ENCODE measurements at regions not wholly inside any gene's neighbourhood (a gene's known extent, or its start where the extent isn't known, plus 50 kb on each side); places are given as distances from the start of the nearest gene placed in this dataset.

DNA sequence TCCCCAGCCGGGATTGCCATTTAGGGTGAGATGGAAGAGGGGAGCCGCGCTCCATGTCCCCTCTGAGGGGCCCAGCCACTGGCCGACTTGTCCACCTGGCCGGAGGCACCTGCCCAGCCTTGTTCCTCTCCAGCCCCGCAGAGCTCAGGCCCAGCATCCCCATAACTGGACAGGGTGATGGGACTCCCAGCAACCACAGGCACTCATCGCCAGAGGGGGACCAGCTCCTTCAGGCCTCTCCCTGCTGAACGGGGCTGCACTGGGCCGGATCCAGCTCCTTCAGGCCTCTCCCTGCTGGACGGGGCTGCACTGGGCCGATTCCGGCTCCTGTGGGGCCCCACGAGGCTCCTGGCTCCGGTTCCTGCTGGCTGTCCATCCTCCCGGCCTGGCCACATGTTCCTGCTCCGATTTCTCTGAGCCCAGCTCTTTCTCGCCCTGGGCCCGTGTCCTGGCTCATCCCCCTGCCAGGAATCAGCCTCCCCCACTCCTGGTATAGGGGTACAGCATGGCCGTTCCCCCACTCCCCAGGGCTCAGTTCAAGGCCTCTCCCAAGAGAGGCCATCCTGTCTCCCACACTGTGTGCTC lies 56.1 kb upstream of the ADGRA1 start:
- no peak for DNase-seq (ENCODE audit: low spot score)
- TF ChIP-seq, protein P1, sequence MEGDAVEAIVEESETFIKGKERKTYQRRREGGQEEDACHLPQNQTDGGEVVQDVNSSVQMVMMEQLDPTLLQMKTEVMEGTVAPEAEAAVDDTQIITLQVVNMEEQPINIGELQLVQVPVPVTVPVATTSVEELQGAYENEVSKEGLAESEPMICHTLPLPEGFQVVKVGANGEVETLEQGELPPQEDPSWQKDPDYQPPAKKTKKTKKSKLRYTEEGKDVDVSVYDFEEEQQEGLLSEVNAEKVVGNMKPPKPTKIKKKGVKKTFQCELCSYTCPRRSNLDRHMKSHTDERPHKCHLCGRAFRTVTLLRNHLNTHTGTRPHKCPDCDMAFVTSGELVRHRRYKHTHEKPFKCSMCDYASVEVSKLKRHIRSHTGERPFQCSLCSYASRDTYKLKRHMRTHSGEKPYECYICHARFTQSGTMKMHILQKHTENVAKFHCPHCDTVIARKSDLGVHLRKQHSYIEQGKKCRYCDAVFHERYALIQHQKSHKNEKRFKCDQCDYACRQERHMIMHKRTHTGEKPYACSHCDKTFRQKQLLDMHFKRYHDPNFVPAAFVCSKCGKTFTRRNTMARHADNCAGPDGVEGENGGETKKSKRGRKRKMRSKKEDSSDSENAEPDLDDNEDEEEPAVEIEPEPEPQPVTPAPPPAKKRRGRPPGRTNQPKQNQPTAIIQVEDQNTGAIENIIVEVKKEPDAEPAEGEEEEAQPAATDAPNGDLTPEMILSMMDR (conservative IDR thresholded peaks at IDR 0.05; ENCODE audit: low read depth, low read length): no peak
- TF ChIP-seq EZH2 (IDR thresholded peaks at IDR 0.05; ENCODE audit: borderline replicate concordance, low read depth, low read length, poor library complexity, severe bottlenecking): no peak
- Histone ChIP-seq H3K9me3 (ENCODE audit: low read depth, low read length, poor library complexity, severe bottlenecking) (no peaks in the 10 kb centered on the region), H3K36me3 (ENCODE audit: insufficient read depth, low read length, poor library complexity, severe bottlenecking) (no peaks in the 10 kb centered on the region), H3K4me3 (ENCODE audit: low read depth, low read length, poor library complexity, severe bottlenecking) (no peak overlapping the region), H3K27ac (ENCODE audit: low read depth, low read length, poor library complexity, severe bottlenecking) (no peak overlapping the region), H3K27me3 (replicated peaks; ENCODE audit: insufficient read depth, low read depth, low read length, poor library complexity) (peaks cover 75% of the 10 kb centered on the region), H3K4me1 (ENCODE audit: insufficient read depth, low read length, poor library complexity, severe bottlenecking) (no peaks in the 10 kb centered on the region)
- POLR2A ChIA-PET (ENCODE audit: low non-redundant PET): no interaction called here
- no TSS peak for BruUV-seq (replicated peaks)
- CTCF ChIA-PET: no interaction called here
- intact Hi-C loops (cut with micrococcal nuclease; ENCODE audit: unreplicated experiment): no loop called here

DNA sequence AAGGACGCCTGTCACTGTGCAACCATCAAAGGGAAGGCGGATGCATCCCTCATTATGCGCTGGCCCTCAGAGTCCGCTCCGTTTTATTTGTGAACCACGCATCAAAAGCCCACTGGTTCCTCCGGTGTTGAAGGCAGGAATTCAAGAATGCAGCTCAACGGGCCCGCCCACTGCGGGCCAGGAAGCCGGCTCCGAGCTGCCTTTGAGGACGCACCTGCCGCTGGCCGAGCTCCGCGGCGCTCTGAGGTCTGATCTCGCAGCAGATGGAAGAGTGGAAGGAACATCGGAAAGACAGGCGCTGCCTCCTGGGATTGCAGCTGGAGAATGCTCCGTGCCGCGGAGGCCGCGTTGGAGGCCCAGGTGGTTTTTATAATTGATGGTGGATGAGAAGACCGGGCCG lies 56.9 kb upstream of the ADGRA1 start:
- CTCF ChIA-PET: no interaction called here
- Histone ChIP-seq H3K4me3 (ENCODE audit: low read depth, low read length, poor library complexity, severe bottlenecking) (no peak overlapping the region), H3K27ac (ENCODE audit: low read depth, low read length, poor library complexity, severe bottlenecking) (no peak overlapping the region), H3K4me1 (ENCODE audit: insufficient read depth, low read length, poor library complexity, severe bottlenecking) (no peaks in the 10 kb centered on the region), H3K27me3 (replicated peaks; ENCODE audit: insufficient read depth, low read depth, low read length, poor library complexity) (peaks cover 75% of the 10 kb centered on the region), H3K9me3 (ENCODE audit: low read depth, low read length, poor library complexity, severe bottlenecking) (no peaks in the 10 kb centered on the region), H3K36me3 (ENCODE audit: insufficient read depth, low read length, poor library complexity, severe bottlenecking) (no peaks in the 10 kb centered on the region)
- POLR2A ChIA-PET (ENCODE audit: low non-redundant PET): no interaction called here
- TF ChIP-seq, protein P1 (conservative IDR thresholded peaks at IDR 0.05; ENCODE audit: low read depth, low read length): no peak
- TF ChIP-seq EZH2 (IDR thresholded peaks at IDR 0.05; ENCODE audit: borderline replicate concordance, low read depth, low read length, poor library complexity, severe bottlenecking): no peak
- BruUV-seq (replicated peaks): no TSS peak
- intact Hi-C loops (cut with micrococcal nuclease; ENCODE audit: unreplicated experiment): no loop called here
- no peak for DNase-seq (ENCODE audit: low spot score)

DNA sequence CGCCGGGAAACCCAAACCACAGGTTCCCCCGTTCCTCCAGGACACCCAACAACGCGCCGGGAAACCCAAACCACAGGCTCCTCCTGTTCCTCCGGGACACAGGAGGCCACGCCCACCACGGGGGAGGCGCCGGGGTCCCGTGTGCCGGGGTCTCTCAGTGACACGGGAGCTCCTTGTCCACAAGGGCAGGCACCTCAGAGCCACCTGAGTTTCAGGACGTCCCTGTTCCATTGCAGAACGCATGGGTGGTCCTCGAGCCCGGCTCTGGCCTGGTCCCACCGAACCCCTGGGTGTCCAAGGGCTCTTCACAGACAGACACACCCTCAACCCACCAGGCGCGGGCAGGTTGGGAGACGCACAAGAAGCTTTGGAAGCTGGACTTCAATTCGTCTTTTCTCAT lies 57.6 kb upstream of the ADGRA1 start:
- H3K27me3 ChIP-seq (replicated peaks; ENCODE audit: insufficient read depth, low read depth, low read length, poor library complexity): peaks cover 75% of the 10 kb centered on the region
- no peak for TF ChIP-seq EZH2 (IDR thresholded peaks at IDR 0.05; ENCODE audit: borderline replicate concordance, low read depth, low read length, poor library complexity, severe bottlenecking)
- TF ChIP-seq, protein P1 (conservative IDR thresholded peaks at IDR 0.05; ENCODE audit: low read depth, low read length): no peak
- no TSS peak for BruUV-seq (replicated peaks)
- no peaks in the 10 kb centered on the region for H3K36me3 ChIP-seq (ENCODE audit: insufficient read depth, low read length, poor library complexity, severe bottlenecking)
- intact Hi-C loops (cut with micrococcal nuclease; ENCODE audit: unreplicated experiment): no loop called here
- H3K27ac ChIP-seq (ENCODE audit: low read depth, low read length, poor library complexity, severe bottlenecking): no peak overlapping the region
- POLR2A ChIA-PET (ENCODE audit: low non-redundant PET): no interaction called here
- CTCF ChIA-PET: interaction anchor here (0.6 kb wide), 1 partner anchor 124 kb away, joined by 4 read pairs; no protein-coding TSS in a partner anchor
- H3K9me3 ChIP-seq (ENCODE audit: low read depth, low read length, poor library complexity, severe bottlenecking): no peaks in the 10 kb centered on the region
- no peaks in the 10 kb centered on the region for H3K4me1 ChIP-seq (ENCODE audit: insufficient read depth, low read length, poor library complexity, severe bottlenecking)
- no peak overlapping the region for H3K4me3 ChIP-seq (ENCODE audit: low read depth, low read length, poor library complexity, severe bottlenecking)
- DNase-seq (ENCODE audit: low spot score): no peak
